ENCODE measurements at regions not wholly inside any gene's neighbourhood (a gene's known extent, or its start where the extent isn't known, plus 50 kb on each side); places are given as distances from the start of the nearest gene placed in this dataset.

GRCh38 chr15:38750786-38751185 lies 186.2 kb upstream of the RASGRP1 start:
- Histone ChIP-seq H3K4me3 (no peak overlapping the region), H3K27ac (no peak overlapping the region), H3K36me3 (no peaks in the 10 kb centered on the region), H3K9me3 (no peaks in the 10 kb centered on the region), H3K4me1 (no peaks in the 10 kb centered on the region), H3K27me3 (no peaks in the 10 kb centered on the region)
- 68 to 81% methylated on average over 4 to 5 of the region's 5 CpGs for WGBS, 2 donors
- DNase-seq = no peak
- intact Hi-C loops (cut with DNase I) = no loop called here
- no peak for TF ChIP-seq POLR2A (IDR thresholded peaks at IDR 0.05)
- no peak for TF ChIP-seq CTCF (IDR thresholded peaks at IDR 0.05)

- H3K4me1 ChIP-seq = no peaks in the 10 kb centered on the region
- no peak overlapping the region for H3K27ac ChIP-seq
- TF ChIP-seq CTCF (IDR thresholded peaks at IDR 0.05) (no peak), POLR2A (IDR thresholded peaks at IDR 0.05) (no peak)
- H3K27me3 ChIP-seq = no peaks in the 10 kb centered on the region
- no peaks in the 10 kb centered on the region for H3K9me3 ChIP-seq
- H3K4me3 ChIP-seq = no peak overlapping the region
- intact Hi-C loops (cut with DNase I) = no loop called here
- no peaks in the 10 kb centered on the region for H3K36me3 ChIP-seq
- DNase-seq = no peak
- 70 to 72% methylated on average over 2 of the region's 2 CpGs for WGBS, 2 donors
Measured at GRCh38 chr15:38755718-38756117, 191.1 kb upstream of the RASGRP1 start.

- intact Hi-C loops (cut with DNase I) = no loop called here
- no peaks in the 10 kb centered on the region for H3K27me3 ChIP-seq
- H3K4me3 ChIP-seq = no peak overlapping the region
- H3K9me3 ChIP-seq = no peaks in the 10 kb centered on the region
- DNase-seq = no peak
- TF ChIP-seq CTCF (IDR thresholded peaks at IDR 0.05) (no peak), POLR2A (IDR thresholded peaks at IDR 0.05) (no peak)
- H3K27ac ChIP-seq = no peak overlapping the region
- H3K36me3 ChIP-seq = no peaks in the 10 kb centered on the region
- H3K4me1 ChIP-seq = no peaks in the 10 kb centered on the region
- WGBS, 2 donors = 68 to 74% methylated on average over 5 of the region's 5 CpGs
Measured at GRCh38 chr15:38756441-38756840, 191.8 kb upstream of the RASGRP1 start.

- DNase-seq = no peak
- H3K4me1 ChIP-seq = no peaks in the 10 kb centered on the region
- no peaks in the 10 kb centered on the region for H3K36me3 ChIP-seq
- no peaks in the 10 kb centered on the region for H3K9me3 ChIP-seq
- no peak overlapping the region for H3K4me3 ChIP-seq
- no peak overlapping the region for H3K27ac ChIP-seq
- intact Hi-C loops (cut with DNase I) = no loop called here
- 78 to 83% methylated on average over 1 of the region's 1 CpG for WGBS, 2 donors
- TF ChIP-seq CTCF (IDR thresholded peaks at IDR 0.05) (no peak), POLR2A (IDR thresholded peaks at IDR 0.05) (no peak)
- H3K27me3 ChIP-seq = no peaks in the 10 kb centered on the region
Measured at GRCh38 chr15:38758043-38758442, 193.4 kb upstream of the RASGRP1 start.

- no peaks in the 10 kb centered on the region for H3K27me3 ChIP-seq
- H3K4me3 ChIP-seq = no peak overlapping the region
- TF ChIP-seq CTCF (IDR thresholded peaks at IDR 0.05) (no peak), POLR2A (IDR thresholded peaks at IDR 0.05) (no peak)
- H3K27ac ChIP-seq = no peak overlapping the region
- no peaks in the 10 kb centered on the region for H3K9me3 ChIP-seq
- DNase-seq = no peak
- WGBS, 2 donors = 80 to 100% methylated on average over 2 of the region's 2 CpGs
- H3K4me1 ChIP-seq = no peaks in the 10 kb centered on the region
- intact Hi-C loops (cut with DNase I) = no loop called here
- H3K36me3 ChIP-seq = no peaks in the 10 kb centered on the region
Measured at GRCh38 chr15:38761681-38762080, 197.1 kb upstream of the RASGRP1 start.

All from esophagus squamous epithelium (tissue), 5 donors.